Effector memory CD4-positive, alpha-beta T cell (primary cell): ENCODE measurements at regions not wholly inside any gene's neighbourhood (a gene's known extent, or its start where the extent isn't known, plus 50 kb on each side); places are given as distances from the start of the nearest gene placed in this dataset.

ENCODE experiments used
- DNase-seq, 3 donors: peaks; one replicate each; pipeline ENCODE4 v3.0.0-alpha.2; 2020
- H3K27ac ChIP-seq: 2 replicates; pipeline ENCODE4 v1.7.0; 2013; ENCODE audit warnings: mild to moderate bottlenecking, low read length, moderate library complexity; ENCODE audit not compliant: insufficient read depth, poor library complexity, severe bottlenecking
- H3K27me3 ChIP-seq: replicated peaks from 2 replicates; pipeline ENCODE4 v1.7.0; 2013; ENCODE audit warnings: mild to moderate bottlenecking, low read length; ENCODE audit not compliant: insufficient read depth, control insufficient read depth, poor library complexity, severe bottlenecking
- H3K36me3 ChIP-seq: 2 replicates; pipeline ENCODE4 v1.7.0; 2013; ENCODE audit warnings: mild to moderate bottlenecking, low read length, moderate library complexity; ENCODE audit not compliant: control insufficient read depth, insufficient read depth
- H3K4me1 ChIP-seq: 2 replicates; pipeline ENCODE4 v1.7.0; 2013; ENCODE audit warnings: low read length, mild to moderate bottlenecking; ENCODE audit not compliant: control insufficient read depth, insufficient read depth, poor library complexity, severe bottlenecking
- H3K4me3 ChIP-seq: 2 replicates; pipeline ENCODE4 v1.7.0; 2013; ENCODE audit warnings: low read length, low read depth, mild to moderate bottlenecking; ENCODE audit not compliant: insufficient read depth, poor library complexity, severe bottlenecking
- H3K9me3 ChIP-seq: 2 replicates; pipeline ENCODE4 v1.7.0; 2013; ENCODE audit warnings: mild to moderate bottlenecking, low read length, moderate library complexity; ENCODE audit not compliant: control insufficient read depth

DNA sequence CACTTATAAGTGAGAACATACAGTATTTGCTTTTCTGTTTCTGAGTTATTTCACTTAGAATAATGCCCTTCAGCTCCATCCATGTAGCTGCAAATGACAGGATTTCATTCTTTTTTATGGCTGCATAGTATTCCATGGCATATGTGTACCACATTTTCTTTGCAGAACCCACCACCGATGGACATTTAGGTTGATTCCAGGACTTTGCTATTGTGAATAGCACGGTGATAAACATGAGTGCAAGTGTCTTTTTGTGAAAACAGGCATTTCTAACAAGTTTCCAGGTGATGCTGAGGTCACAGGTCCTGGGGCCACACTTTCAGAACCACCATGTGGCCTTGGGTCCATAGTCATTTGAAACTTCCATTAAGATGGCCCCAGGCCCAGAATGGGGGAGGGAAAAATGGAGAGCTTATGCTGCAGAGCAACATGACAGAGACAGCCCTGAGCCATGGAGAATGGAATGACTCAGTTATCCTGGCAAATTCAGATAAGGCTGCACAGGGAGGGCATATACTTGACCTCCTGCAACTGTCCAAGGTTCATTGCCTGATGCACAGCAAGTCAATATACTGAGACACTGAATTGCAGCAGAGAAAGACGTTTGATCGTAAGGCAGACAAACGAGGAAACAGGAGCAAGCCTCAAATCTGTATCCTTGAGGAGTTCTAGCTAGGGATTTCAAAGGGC is 248.0 kb upstream of the GALNT17 start:
- Histone ChIP-seq H3K9me3 (no peaks in the 10 kb centered on the region), H3K4me1 (no peaks in the 10 kb centered on the region), H3K27me3 (no peaks in the 10 kb centered on the region), H3K4me3 (no peak overlapping the region), H3K27ac (no peak overlapping the region), H3K36me3 (no peaks in the 10 kb centered on the region)
- DNase-seq = no peak

DNA sequence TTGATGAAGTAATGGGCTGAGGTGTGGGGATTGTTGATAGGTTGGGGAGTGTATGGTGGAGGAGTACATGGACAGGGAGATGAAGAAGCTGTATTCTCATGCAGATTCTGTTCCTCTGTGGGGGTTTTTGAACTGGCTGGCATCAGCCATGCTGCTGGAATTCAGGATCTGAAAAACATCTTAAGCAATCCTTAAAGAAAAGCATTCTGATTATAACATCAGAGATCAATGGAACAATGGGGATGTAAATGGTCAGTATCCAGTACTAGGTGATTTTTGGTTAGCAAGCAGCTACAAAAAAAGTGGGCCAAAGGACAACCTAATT is 247.5 kb upstream of the GALNT17 start:
- Histone ChIP-seq H3K4me3 (no peak overlapping the region), H3K27me3 (no peaks in the 10 kb centered on the region), H3K36me3 (no peaks in the 10 kb centered on the region), H3K9me3 (no peaks in the 10 kb centered on the region), H3K27ac (no peak overlapping the region), H3K4me1 (no peaks in the 10 kb centered on the region)
- DNase-seq = no peak

DNA sequence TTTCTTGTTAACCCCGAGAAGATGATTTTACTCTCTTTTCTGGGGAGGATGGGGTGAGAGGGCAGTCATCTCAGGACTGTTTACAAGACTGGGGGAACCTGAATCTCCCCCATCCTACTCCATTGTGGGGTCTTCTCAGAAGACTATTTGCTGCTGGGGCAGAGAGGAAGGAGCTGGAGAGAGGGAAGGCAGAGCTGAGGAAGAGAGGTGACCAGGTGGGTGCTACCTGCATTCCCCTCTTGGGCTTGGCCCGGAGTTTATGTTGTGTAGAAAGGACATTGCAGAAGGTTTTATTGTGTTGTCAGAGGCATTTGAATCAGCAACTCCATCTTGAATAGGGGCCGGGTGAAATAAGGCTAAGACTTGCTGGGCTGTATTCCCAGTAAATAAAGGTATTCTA is 247.1 kb upstream of the GALNT17 start:
- Histone ChIP-seq H3K27me3 (no peaks in the 10 kb centered on the region), H3K4me1 (no peaks in the 10 kb centered on the region)

DNA sequence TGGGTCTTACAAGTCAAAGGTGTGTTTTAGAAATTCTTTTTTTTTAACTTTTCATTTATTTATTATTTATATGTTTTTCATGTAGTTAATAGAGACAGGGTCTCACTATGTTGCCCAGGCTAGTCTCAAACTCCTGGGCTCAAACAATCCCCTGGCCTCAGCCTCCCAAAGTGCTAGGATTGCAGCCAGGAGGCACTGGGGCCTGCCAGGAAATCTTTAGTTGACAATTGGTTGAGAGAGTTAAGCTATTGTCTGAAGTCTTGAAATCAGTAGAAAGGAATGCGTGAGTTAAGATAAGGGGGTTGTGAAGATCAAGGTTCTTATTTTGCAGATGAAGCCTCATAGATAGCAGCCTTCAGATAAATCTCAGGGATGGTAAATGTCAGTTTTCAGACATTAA is 245.4 kb upstream of the GALNT17 start:
- Histone ChIP-seq H3K9me3 (peaks cover 4% of the 10 kb centered on the region), H3K4me1 (no peaks in the 10 kb centered on the region), H3K27me3 (no peaks in the 10 kb centered on the region), H3K27ac (no peak overlapping the region), H3K36me3 (no peaks in the 10 kb centered on the region), H3K4me3 (no peak overlapping the region)
- DNase-seq = no peak

More for the DNA sequence above, 247.1 kb upstream of the GALNT17 start:
- no peak for DNase-seq
- H3K27ac ChIP-seq = no peak overlapping the region
- H3K9me3 ChIP-seq = no peaks in the 10 kb centered on the region
- no peak overlapping the region for H3K4me3 ChIP-seq
- no peaks in the 10 kb centered on the region for H3K36me3 ChIP-seq

DNA sequence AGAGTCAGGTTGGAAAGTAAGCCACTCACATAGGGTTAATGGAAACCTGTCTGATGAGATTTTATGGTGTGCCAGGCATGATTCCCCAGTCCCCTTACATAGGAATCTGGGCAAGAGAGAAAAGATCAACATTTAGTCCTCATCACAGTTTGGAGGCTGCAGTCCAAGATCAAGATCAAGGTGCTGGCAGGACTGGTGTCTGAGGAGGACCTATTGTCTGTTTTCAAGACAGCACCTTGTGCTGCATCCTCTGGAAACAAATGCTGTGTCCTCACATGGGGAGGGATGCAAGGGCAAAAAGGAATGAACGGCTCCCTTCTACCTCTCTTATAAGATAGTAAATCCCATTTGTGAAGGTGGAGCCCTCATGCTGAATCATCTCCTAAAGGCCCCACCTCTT is 244.8 kb upstream of the GALNT17 start:
- Histone ChIP-seq H3K36me3 (no peaks in the 10 kb centered on the region), H3K27ac (no peak overlapping the region), H3K27me3 (no peaks in the 10 kb centered on the region), H3K4me1 (no peaks in the 10 kb centered on the region), H3K9me3 (peaks cover 4% of the 10 kb centered on the region), H3K4me3 (no peak overlapping the region)
- no peak for DNase-seq

DNA sequence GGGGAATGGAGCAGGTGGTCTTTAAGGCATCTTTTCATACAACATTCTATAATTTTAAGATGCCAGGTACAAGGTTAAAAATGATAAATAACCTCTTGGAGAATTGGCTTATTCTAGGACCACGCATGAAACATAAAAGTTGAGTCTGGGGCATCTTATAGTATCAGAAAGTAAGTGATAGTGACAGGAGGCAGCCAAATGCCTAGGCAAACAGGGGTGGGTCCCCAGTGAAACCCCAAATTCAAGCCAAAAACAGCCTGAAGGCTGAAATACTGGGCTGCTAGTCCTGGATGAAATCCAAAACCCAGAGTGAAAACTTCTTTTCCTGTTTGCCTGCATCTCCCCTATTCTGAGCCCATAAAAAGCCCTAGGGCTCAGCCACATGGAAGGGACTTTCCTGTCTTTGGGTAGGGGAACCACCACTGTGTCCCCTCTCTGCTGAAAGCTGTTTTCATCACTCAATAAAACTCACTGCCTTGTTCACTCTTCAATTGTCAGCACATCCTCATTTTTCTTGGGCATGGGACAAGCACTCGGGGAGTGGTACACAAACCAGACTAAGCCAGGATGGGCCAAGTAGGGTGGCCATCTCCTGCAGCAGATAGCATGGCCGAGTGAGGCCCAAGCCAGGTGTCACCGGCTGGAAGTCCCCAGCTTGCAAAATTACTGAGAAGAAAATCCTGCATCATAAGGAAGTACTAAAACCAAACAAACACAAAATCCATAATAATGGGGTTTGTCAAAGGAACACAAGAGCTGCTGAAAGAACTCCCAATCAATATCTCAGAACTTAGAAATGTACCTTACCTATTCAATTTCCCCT is 241.6 kb upstream of the GALNT17 start:
- Histone ChIP-seq H3K4me3 (no peak overlapping the region), H3K36me3 (no peaks in the 10 kb centered on the region), H3K4me1 (no peaks in the 10 kb centered on the region), H3K27ac (no peak overlapping the region), H3K9me3 (peaks cover 4% of the 10 kb centered on the region), H3K27me3 (no peaks in the 10 kb centered on the region)
- DNase-seq = no peak

DNA sequence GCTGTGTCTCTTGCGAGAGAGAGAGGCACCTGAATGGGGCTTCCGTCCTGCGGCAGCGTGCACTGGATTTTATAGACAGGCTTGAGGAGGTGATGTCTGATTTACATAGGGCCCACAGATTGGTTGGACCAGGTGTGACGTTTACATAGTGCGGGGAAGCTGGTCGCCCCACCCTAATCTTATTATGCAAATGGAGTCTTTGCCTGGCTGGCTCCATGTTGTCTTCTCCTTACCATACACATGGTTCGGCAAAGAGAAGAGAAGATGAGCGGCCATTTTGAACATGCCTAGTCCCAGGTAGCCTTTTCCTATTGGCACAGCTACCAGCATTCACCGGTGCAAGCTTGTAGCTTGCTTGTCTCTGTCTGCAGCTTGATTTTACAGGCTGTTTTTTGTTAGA is 238.5 kb upstream of the GALNT17 start:
- Histone ChIP-seq H3K27ac (no peak overlapping the region), H3K4me3 (no peak overlapping the region), H3K36me3 (no peaks in the 10 kb centered on the region), H3K9me3 (peaks cover 4% of the 10 kb centered on the region), H3K4me1 (no peaks in the 10 kb centered on the region), H3K27me3 (no peaks in the 10 kb centered on the region)
- no peak for DNase-seq

DNA sequence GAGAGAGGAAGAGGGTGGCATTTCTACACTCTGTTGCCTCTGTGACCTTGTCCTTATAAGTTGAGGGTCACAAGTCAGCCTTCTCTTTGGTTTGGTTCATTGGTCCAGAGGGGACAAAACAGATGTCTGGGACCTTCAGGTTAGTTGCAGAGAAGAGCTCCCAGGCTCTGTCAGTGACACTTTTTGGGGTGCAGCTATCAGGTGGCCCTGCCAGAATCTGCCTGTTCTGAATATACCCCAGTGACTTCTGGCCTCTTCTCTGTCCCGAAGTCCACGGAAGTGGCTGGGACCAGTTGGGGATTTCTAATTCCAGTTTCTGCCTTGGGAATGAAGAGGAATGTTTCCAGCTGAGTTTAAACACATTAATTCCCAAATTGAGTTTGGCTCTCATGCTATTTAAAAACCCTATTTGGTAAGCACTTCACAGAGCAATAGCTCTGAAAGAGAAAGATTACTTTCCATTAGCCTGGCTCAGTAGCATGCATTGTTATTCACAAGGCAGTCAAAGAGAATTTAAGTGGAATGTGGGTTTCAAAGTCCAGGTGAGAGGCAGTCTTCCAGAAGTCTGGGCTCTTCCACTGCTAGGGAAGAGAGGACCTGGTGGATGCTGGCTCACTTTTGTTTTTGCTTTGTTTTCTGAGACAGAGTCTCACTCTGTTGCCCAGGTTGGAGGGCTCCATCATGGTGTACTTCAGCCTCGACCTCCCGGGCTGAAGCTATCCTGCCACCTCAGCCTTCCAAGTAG is 237.8 kb upstream of the GALNT17 start:
- H3K4me3 ChIP-seq = no peak overlapping the region
- no peaks in the 10 kb centered on the region for H3K27me3 ChIP-seq
- H3K27ac ChIP-seq = no peak overlapping the region
- no peaks in the 10 kb centered on the region for H3K36me3 ChIP-seq
- DNase-seq = no peak
- H3K4me1 ChIP-seq = no peaks in the 10 kb centered on the region
- H3K9me3 ChIP-seq = peaks cover 4% of the 10 kb centered on the region

DNA sequence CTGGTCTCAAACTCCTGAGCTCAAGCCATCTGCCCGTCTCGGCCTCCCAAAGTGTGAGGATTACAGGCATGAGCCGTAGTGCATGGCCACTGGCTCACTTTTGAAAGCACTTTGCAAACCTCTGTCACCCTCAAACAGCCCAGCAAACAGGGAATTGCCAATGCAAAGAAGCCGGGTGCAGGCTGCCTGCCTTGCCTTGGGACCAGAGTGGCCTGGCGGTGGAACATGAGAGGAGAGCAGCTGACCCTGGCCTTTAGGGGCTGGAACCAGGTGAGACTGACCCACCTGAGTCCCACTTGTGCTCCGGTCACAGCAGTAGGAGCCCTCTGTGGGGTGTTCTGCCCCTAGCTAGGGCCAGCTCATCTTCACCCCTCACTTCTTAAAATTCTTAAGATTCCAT is 237.1 kb upstream of the GALNT17 start:
- DNase-seq = no peak
- no peaks in the 10 kb centered on the region for H3K36me3 ChIP-seq
- peaks cover 4% of the 10 kb centered on the region for H3K9me3 ChIP-seq
- no peaks in the 10 kb centered on the region for H3K27me3 ChIP-seq
- H3K27ac ChIP-seq = no peak overlapping the region
- no peak overlapping the region for H3K4me3 ChIP-seq
- H3K4me1 ChIP-seq = no peaks in the 10 kb centered on the region
